CD4-positive, alpha-beta T cell treated with Interleukin-15 for 4 hours (primary cell): ENCODE measurements at regions not wholly inside any gene's neighbourhood (a gene's known extent, or its start where the extent isn't known, plus 50 kb on each side); places are given as distances from the start of the nearest gene placed in this dataset.
"Not testable (repeated sequence)": the region's sequence is repeated elsewhere in the genome, so short reads cannot be mapped to it uniquely, and the experiment has no call there.

Experiments
- DNase-seq: peaks from one replicate; pipeline ENCODE4 v3.0.0-alpha.2; 2020; ENCODE audit warnings: low spot score

- no peak for DNase-seq
Observed at GRCh38 chr10:23754179-23754578, 315.3 kb downstream of the OTUD1 start.

DNA sequence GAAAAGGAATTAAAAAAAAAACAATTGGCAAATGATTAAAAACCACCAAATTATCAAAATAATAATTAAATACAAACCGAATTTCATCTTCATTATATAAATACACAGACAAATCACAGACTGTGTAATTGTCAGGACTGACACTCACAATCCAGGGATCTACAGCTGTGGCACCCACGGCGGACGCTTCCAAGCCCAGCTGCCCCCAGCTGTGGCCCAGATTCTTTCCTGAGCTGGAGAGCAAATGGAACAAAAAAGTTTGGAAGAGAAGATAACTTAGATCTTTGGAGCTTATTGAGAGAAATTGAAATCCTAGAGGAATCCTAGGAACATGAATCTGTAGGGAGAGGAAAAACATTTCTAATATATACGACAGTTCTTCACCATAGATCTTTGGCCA is 316.1 kb downstream of the OTUD1 start:
- no peak for DNase-seq

DNA sequence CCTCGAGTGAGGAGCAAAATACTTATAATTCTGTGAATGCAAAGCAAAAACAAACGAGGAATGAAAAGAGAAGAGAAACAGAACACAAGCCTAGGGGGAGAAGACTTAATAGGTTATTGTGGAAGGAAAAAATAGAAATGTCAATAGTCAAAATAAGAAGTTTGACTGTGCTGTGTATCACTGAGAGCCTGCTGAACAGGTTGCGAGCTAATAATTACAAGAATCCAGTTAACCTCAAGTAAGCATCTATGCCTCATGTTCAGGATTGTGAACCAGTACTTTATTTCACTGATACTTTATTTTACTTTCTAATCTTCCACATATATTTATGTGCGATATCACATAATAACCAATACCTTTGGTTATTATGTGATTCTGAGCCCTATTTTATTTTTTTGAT is 316.7 kb downstream of the OTUD1 start:
- DNase-seq: no peak

- no peak for DNase-seq
Observed at GRCh38 chr10:23768281-23768680, 329.4 kb downstream of the OTUD1 start.

GRCh38 chr10:23777153-23777552 is 338.3 kb downstream of the OTUD1 start:
- no peak for DNase-seq

GRCh38 chr10:23779301-23779700 is 340.4 kb downstream of the OTUD1 start:
- no peak for DNase-seq

DNA sequence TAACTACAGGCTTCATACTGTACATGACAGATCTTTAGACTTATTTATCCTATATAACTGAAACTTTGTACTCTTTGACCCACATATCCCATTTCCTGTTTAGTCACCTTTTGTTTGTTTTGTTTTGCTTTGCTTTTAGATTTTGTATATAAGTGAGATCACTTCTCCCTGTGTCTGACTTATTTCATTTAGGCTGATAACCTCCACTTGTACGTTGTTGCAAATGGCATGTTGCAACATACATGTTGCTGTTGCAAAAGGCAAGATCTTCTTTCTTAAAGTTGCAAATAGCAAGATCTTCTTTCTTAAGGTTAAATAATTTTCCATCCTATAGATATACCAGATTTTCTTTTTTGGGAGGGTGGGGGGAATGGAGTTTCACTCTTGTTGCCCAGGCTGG is 341.5 kb downstream of the OTUD1 start:
- no peak for DNase-seq

GRCh38 chr10:23786594-23786993 is 347.7 kb downstream of the OTUD1 start:
- DNase-seq: no peak

DNA sequence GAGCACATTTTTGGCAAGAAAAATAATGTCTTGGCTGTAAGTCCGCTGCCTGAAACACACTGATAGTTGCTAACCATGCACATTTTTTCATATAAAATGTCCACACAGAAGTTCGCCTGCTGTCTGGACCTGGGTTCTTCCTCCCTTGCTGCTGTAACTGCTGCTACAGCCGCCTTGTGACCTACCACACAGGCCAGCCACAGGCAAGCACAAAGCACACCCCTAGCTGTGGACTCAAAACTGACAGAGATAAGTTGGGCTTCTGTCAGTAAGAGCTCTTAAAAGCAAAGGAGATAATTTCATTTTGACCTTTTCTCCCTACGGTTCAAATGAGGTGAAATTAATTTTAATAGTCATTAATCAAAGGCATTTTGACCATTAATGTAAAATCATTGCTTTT is 354.7 kb downstream of the OTUD1 start:
- no peak for DNase-seq

- DNase-seq: not testable (repeated sequence)
Observed at GRCh38 chr10:23797452-23797851, 358.6 kb downstream of the OTUD1 start.

- no peak for DNase-seq
Observed at GRCh38 chr10:23804125-23804524, 365.2 kb downstream of the OTUD1 start.

- no peak for DNase-seq
Observed at GRCh38 chr10:23813687-23814086, 374.8 kb downstream of the OTUD1 start.

- DNase-seq: no peak
Observed at GRCh38 chr10:23818484-23818883, 379.6 kb downstream of the OTUD1 start.

DNA sequence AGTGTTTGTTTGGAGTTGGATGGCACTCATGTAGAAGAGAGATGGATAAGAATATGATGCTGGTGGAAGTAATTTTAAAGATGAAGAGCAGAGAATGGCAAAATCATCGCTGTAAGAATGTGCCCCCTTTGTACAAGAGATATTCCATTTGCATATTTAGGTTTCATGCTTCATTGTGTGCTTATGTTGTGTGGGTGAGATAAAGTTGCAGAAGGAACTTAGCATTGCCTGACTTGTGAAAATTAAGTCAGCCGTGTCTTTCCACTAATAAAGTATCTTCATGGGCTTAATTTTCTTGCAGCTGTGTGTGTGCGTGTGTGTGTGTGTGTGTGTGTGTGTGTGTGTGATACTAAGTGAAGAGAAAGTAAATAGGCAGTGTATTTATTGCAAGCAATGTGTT is 381.9 kb downstream of the OTUD1 start:
- DNase-seq: no peak

DNA sequence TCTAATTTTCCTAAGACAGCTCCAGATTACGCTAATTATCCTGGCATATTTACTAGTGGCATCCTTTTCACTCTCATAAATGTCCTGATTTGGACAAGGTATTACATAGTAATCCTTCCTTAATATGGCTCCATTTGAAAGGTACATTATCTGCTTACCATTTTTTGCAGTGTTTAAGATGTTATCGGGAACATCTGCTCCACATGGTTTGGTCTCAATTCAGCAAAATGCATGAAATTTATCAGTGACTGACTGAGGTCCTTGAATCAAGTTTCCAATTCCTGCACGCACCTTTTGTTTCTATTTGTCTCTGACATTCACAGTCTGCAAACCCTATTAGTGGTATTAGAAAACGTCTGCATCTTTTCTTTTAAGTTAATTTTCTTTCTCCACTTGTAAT is 384.1 kb upstream of the KIAA1217 start:
- DNase-seq: no peak

DNA sequence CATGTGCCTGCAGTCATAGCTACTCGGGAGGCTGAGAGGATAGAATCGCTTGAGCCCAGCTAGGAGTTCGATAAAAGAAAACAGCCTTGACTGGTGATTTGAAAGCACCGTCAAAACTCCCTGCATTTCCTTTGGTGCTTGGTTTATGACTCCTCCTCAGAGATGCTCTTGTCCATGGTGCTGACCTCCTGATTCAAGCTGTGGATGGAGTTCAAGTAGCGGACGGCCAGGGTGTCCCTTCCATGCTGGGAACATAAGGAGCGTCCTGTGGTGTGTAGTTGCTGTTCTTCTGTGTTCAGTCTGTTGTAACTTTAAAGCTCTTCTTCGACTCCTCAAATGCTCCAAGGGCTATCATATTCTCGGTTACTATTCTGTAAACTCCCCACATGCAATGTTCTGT is 382.5 kb upstream of the KIAA1217 start:
- DNase-seq: no peak

- no peak for DNase-seq
Observed at GRCh38 chr10:23829556-23829955, 379.4 kb upstream of the KIAA1217 start.

DNA sequence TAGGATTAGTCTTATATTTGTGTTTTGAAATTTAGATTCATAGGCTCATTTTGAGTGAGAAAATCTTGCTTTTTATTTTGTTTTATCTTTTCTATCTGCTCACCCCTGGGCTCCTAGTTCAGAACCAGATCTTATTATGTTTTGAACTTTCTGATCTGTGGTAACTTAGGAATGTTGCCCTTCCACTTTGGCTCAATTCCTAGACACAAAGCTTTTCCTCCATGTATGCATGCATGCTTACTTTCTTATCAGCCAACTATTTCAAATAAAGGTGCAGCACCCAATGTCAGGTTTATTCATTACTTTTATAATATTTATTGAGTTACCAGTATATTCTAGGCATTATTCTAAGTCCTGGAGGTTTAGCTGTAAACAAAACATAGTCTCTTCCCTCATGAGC is 374.8 kb upstream of the KIAA1217 start:
- no peak for DNase-seq

DNA sequence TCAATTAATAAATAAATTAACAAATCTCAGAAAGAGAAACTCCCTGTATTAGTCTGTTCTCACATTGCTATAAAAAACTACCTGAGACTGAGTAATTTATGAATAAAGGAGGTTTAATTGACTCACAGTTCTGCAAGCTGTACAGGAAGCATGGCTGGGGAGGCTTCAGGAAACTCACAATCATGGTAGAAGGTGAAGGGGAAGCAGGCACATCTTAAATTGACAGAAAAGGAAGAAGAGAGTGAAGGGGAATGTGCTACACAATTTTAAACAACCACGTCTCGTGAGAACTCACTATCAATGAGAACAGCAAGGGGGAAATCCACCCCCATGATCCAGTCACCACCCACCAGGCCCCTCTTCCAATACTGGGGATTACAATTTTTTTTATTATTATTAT is 358.3 kb upstream of the KIAA1217 start:
- DNase-seq: no peak

- no peak for DNase-seq
Observed at GRCh38 chr10:23859598-23859997, 349.3 kb upstream of the KIAA1217 start.

DNA sequence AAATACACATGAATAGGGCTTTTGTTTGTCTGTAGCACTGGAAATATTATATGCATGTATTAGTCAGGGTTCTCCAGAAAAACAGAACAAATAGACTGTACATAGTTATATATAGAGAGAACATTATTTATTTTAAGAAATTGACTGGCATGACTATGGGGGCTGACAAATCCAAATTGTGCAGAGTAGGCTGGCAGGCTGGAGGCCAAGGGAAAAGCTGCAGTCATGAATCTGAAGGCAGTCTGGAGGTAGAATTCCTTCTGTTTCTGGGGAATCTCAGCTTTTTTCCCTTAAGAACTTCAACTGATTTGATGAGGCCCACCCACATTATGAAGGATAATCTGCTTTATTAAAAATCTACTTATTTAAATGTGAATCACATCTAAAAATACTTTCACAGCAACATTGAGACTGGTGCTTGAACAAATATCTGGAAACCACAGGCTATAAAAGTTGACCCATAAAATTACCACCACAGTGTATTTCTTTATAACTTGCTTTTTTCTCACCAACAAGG is 344.2 kb upstream of the KIAA1217 start:
- DNase-seq: no peak

GRCh38 chr10:23866985-23867384 is 342.0 kb upstream of the KIAA1217 start:
- not testable (repeated sequence) for DNase-seq

DNA sequence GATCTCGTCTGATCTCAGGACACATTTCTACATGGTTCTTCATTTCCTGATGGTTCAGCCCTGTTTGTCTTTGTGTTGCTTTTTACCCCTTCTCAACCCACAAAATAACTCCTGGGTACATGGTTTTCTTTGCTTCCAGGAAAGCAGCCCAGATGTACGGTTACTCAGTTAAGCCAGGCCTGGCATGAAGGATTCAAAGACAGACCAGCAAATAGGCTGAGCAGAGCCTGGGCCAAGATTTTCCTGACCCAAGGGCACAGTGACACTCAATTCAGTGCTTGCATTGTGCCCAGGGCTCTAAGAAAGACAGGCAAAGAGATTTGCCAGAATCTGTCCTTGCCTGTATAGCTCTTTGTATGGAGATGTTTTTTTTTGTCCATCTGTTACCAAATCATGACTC is 340.8 kb upstream of the KIAA1217 start:
- no peak for DNase-seq

GRCh38 chr10:23869548-23869947 is 339.4 kb upstream of the KIAA1217 start:
- no peak for DNase-seq

DNA sequence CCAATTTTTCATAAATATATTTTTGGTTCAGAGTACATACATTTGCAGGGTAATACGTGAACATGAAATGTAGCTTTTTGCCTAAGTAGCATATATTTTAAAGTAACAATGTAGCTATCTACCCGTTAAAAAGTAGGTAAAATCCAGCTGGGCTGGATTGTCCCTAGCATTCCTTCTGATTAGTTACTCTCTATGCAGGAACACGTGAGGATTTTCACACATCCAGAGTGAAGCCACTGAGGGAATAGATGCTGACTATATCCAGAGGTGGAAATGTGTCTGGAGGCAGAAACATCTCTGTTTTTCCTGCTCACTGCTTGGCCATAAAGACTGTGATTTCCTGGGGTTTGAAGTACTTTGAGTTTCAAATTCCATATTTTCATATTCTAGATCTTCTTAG is 338.9 kb upstream of the KIAA1217 start:
- no peak for DNase-seq
